GM18909 (cell line): ENCODE measurements at regions not wholly inside any gene's neighbourhood (a gene's known extent, or its start where the extent isn't known, plus 50 kb on each side); places are given as distances from the start of the nearest gene placed in this dataset.
"Not testable (repeated sequence)": the region's sequence is repeated elsewhere in the genome, so short reads cannot be mapped to it uniquely, and the experiment has no call there.

Experiments used
- ATAC-seq: cut with Tn5 transposase; IDR thresholded peaks from one replicate; pipeline ENCODE4 v1.9.1; 2021; ENCODE audit warnings: mild to moderate bottlenecking; ENCODE audit not compliant: unreplicated experiment, poor library complexity

GRCh38 chr1:229019663-229020271 lies 251.1 kb upstream of the RAB4A start:
- no peak for ATAC-seq

GRCh38 chr1:229021034-229021433 lies 249.9 kb upstream of the RAB4A start:
- ATAC-seq: not testable (repeated sequence)

- ATAC-seq: no peak
Measured at GRCh38 chr1:229022595-229023333, 248.1 kb upstream of the RAB4A start.

GRCh38 chr1:229023651-229024300 lies 247.1 kb upstream of the RAB4A start:
- ATAC-seq: no peak

GRCh38 chr1:229024528-229025130 lies 246.3 kb upstream of the RAB4A start:
- ATAC-seq: no peak

GRCh38 chr1:229025576-229025975 lies 245.3 kb upstream of the RAB4A start:
- no peak for ATAC-seq

GRCh38 chr1:229027158-229027557 lies 243.8 kb upstream of the RAB4A start:
- ATAC-seq: no peak

GRCh38 chr1:229027622-229028182 lies 243.2 kb upstream of the RAB4A start:
- ATAC-seq: no peak

- ATAC-seq: no peak
Measured at GRCh38 chr1:229028544-229028943, 242.4 kb upstream of the RAB4A start.

- ATAC-seq: no peak
Measured at GRCh38 chr1:229028987-229029878, 241.7 kb upstream of the RAB4A start.

- no peak for ATAC-seq
Measured at GRCh38 chr1:229029879-229030235, 241.1 kb upstream of the RAB4A start.

- ATAC-seq: no peak
Measured at GRCh38 chr1:229030630-229031029, 240.3 kb upstream of the RAB4A start.

- ATAC-seq: no peak
Measured at GRCh38 chr1:229031061-229031460, 239.8 kb upstream of the RAB4A start.

- ATAC-seq: no peak
Measured at GRCh38 chr1:229031481-229032341, 239.2 kb upstream of the RAB4A start.

- no peak for ATAC-seq
Measured at GRCh38 chr1:229032375-229032774, 238.5 kb upstream of the RAB4A start.

- ATAC-seq: no peak
Measured at GRCh38 chr1:229033480-229033879, 237.4 kb upstream of the RAB4A start.

- no peak for ATAC-seq
Measured at GRCh38 chr1:229034342-229034741, 236.6 kb upstream of the RAB4A start.

- peak; percentile 92 for ATAC-seq
Measured at GRCh38 chr1:229035054-229035747, 235.7 kb upstream of the RAB4A start.

GRCh38 chr1:229035748-229036082 lies 235.2 kb upstream of the RAB4A start:
- ATAC-seq: peak; percentile 34
